GM21528 (cell line): ENCODE measurements at regions not wholly inside any gene's neighbourhood (a gene's known extent, or its start where the extent isn't known, plus 50 kb on each side); places are given as distances from the start of the nearest gene placed in this dataset.
"Not testable (repeated sequence)": the region's sequence is repeated elsewhere in the genome, so short reads cannot be mapped to it uniquely, and the experiment has no call there.

Experiments
- ATAC-seq: cut with Tn5 transposase; IDR thresholded peaks from one replicate; pipeline ENCODE4 v1.9.1; 2021; ENCODE audit warnings: mild to moderate bottlenecking, moderate library complexity; ENCODE audit not compliant: unreplicated experiment, low FRiP score

- no peak for ATAC-seq
These were observed 522.2 kb upstream of the NR3C2 start for GRCh38 chr4:148964456-148964855.

DNA sequence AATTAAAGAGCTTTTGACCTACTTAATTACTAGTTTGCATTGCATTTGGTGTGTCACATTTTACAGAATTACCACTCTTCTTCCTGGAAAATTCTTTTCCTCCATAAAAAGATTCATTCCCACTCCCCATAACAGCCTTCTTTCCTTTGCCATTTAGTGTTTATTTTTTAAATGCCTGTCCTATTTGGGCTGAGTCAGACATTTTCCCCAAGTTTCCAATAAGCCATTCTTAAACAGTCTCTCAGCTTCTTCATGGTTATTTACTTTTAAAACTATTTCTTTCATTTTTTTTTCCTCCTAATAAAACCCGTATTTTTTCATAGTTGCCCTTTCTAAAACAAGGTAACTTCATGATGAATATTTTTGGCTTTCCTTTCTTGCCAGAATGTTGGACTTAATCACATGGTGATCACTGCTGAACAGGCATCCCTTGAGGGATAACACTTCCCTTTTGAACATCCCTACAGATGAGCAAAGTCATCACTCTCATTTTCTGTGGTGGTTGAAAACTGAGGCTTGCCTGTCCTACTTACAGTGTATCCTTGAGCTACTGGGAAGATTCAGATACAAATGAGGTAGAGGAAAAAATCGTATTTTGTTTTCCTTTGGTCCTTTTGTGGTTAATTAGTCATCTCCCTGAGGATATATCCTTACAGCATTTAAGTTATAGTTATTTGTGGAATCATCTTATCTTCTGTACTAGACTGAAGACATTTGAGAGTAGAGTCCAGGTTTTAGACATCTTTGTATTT lies 520.5 kb upstream of the NR3C2 start:
- ATAC-seq: no peak

DNA sequence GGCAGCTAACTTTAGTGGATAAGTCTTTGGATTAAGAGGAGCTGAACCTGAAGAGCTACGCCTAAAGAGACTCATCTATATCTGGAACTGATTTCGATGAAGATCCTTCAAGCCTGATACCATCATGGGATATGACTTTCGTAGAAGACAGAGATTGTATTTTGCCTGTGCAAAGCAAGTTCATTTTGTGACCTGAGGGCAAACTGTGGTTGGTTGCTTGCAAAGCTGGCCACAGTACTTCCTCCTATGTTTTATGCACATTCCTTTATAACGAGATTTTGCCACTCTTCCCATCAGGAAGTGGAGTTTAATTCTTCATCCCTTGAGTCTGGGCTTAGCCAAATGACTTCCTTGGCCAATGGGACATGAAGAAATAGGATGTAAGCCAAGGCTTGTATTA lies 519.3 kb upstream of the NR3C2 start:
- no peak for ATAC-seq

DNA sequence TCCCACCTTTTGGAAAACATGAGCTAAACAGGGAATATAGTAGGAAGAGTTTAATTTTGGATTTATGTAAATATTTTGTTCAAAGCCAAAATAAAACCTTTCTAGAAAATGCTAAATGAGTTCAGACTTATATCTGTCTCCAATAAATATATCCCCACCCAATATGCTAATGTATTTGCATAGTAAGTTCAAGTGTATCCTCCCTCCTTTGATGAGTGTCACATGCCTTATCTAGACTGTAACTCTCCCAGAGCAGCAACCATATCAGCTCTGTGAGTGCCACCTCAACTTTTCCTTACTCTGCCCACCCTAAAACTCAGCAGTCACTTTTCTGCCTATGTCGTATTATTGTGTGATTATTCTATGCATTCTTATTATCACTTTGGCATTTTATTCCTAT lies 516.1 kb upstream of the NR3C2 start:
- ATAC-seq: no peak

DNA sequence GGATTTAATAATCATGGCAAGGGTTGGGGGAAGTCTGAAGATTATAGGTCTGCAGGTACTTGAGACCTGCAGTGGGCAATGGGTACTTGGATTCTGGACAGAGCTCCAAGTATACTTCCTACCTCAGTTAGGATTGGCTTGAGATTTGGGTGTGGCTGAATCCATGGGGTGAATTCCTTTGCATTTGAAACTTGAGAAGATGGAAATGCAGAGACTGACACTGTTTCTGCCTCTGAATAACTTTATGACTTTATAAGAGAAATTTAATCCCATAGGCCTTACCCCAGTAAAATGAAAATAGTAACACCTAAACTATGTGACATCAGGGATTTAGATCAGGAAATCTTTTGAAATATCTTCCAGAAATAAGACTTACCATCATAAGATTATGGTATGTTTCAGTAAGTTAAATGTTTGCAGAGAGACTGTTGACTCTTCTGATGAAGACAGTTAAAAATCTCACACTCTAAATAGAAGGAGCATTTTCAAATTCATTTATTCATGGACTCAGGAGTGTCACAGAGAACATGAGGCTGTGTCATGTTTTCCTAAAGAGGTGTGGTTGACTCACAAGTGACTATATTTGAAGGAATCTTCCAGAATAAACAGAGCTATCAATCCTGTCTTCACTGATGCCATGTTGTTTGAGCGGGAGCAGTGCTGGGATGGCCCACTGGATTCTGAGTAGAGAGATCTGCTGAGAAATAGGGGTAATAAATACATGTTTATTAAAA lies 513.5 kb upstream of the NR3C2 start:
- ATAC-seq: no peak

DNA sequence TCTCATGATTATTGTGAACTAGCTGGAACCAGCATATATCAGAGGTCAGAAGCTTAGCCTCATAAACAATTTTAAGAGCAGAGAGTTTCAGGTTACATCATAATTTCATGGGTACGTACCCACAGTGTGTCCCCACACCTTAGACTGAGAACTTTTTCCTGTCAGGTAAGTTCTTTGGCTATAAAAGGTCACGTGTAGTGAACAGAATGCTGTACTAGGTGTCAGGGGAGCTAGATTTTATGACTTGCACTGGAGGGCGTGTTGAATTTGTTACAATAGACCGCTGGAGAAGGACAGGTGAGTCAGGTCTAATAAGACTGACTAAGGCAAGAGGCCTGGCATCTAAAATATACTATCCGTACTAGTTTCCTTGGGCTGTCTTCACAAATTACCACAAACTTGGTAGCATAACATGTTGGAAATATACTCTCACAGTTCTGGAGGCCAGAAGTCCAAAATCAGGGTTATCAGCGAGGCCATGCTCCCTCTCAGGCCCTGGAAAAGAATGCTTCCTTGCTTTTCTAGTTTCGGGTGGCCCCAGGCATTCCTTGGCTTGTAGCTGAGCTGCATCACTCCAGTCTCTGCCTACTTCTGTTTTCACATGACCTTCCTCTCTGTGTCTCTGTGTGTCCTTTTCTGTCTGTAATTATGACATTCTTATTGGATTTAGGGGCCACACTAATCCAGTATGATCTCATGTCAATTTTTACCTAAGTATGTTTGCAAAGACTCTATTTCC lies 512.0 kb upstream of the NR3C2 start:
- no peak for ATAC-seq

GRCh38 chr4:148951346-148951745 lies 509.1 kb upstream of the NR3C2 start:
- no peak for ATAC-seq

- ATAC-seq: no peak
These were observed 504.1 kb upstream of the NR3C2 start for GRCh38 chr4:148946271-148946670.

- ATAC-seq: no peak
These were observed 502.6 kb upstream of the NR3C2 start for GRCh38 chr4:148944839-148945219.

DNA sequence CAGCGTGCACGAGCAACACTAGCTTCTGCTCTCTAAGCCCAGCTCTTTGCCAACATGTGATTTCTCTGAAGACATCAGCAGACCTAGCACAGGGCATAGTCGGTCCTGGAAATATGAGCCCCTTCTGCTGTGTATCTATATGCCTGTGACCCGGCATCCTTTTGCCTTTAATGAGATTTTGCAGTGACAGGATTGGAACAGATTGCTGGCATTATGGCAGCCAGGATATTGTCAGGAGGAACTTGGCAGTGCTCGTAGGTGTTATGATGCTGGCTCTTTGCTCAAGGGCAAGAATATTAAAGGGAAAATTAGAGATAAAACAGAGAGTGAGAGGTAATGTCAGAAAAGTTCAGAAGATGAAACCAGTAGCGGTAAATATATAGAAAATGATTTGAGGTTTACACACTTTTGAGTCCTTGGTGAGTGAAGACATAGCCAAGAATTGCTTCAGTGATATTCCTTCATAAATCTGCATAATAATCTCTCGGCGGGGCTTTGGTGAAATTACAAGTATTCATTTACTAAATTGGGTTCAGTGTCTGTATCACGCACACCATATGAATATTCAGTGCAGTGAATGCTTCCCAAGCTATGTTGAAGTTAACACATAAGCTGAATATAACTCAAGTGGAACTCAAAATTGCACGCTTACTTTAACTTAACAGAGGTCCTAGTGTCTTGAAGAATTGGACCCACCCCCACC lies 502.1 kb upstream of the NR3C2 start:
- ATAC-seq: no peak

DNA sequence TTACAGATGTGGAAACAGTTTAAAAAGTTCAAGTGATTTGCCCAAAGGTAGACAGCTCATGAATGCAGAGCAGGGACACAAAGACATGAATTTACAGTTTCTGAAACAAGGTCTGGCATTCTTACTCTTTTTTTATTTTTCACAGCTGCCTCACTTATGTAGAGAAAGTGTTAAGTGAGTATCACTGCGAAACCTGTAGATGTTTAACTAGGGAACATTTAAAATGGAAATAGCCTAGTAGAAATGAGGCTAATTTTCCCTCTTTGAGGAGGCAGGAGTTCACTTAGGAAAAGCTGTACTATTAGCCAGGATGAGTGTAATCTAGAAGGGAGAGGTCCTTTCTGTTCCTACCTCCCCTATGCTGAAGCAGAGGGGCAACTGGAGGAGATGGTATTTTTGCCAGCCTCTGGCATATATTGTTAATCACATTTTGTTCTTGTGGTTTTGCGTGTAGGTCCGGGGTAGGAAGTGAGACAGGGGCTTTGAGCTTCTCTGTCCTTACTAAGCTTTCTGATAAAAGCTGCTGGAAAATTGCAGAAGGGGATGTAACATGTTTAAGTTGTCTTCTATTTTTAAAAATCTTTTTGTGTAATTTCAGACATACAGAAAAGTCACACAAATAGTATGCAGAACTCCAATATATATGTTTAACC lies 492.8 kb upstream of the NR3C2 start:
- no peak for ATAC-seq

- no peak for ATAC-seq
These were observed 484.4 kb upstream of the NR3C2 start for GRCh38 chr4:148926276-148927260.

DNA sequence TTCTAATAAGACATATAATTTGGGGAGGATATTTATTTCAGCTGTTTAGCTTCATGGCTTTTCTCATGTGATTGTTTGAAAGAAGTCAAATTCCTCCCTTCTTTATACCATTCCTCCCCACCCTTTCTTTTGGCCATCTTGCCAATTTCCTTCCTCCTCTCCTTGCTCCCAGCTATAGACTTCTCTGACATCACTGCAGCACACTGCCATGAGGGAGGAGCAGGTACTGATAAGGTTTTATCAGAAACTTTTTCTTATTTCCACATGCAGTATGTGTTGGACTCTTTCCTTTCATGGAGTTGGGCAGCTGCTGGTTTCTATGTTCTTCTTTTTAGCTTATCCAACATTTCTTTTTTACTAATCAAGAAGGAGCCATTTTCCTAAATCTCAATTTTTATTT lies 481.7 kb upstream of the NR3C2 start:
- ATAC-seq: no peak

GRCh38 chr4:148922497-148922896 lies 480.3 kb upstream of the NR3C2 start:
- no peak for ATAC-seq

DNA sequence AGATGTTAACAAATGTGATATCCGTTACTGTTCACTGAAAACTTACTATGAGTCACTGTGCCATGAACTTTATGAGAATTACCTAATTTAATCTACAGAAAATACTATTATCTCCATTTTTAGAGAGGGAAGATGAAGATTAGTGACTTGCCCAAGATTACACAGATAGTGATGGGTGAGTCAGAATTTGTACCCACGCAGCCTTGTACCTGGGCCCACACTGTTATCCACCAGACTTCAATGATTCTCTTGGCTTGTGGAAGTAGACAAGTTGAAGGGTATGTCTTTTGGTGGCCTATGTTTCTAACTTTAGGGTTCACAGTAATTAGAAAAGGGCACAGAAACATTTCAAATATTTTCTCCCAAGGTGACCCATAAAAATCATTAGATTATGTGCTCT lies 472.5 kb upstream of the NR3C2 start:
- ATAC-seq: no peak

- ATAC-seq: no peak
These were observed 472.1 kb upstream of the NR3C2 start for GRCh38 chr4:148914301-148914700.

DNA sequence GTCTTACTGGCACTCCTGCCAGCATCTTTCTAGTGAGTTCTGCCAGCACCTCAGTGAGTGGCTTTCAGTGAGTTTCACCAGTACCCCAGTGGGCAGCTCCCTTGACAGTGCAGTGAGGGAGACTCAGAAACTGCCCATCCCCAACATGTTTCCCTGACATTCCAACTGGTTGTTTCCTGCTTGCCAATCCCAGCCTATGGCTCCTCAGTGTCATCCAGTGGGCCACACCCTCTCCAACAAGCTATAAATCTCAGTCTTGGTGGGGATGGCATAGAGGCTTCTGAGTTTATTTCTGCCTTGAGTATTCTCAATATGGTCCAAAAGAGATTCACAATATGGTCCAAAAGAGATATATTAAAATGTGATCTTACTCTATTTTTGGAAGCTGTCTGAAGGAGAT lies 461.2 kb upstream of the NR3C2 start:
- ATAC-seq: no peak

GRCh38 chr4:148901075-148901705 lies 459.0 kb upstream of the NR3C2 start:
- ATAC-seq: no peak

- ATAC-seq: not testable (repeated sequence)
These were observed 455.9 kb upstream of the NR3C2 start for GRCh38 chr4:148898139-148898538.
